ENCODE measurements at regions not wholly inside any gene's neighbourhood (a gene's known extent, or its start where the extent isn't known, plus 50 kb on each side); places are given as distances from the start of the nearest gene placed in this dataset.

DNA sequence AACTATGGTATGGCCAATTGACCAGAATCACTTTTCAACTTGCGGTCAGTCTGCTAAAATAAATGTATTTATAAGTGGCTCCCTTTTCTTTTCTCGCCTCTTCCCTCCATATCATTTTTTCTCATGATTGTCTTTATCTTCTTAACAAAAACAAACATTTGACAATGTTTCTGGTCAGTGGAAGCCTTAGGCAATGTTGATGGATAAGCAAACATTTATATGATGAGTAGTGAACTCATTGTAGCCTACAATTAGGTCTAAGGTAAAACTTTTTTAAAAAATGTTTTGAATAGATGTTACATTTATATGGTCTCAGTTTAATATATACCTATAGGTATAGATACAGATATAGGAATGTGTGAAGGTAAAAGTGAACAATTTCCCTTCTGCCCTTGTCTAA, 355.4 kb downstream of the MFSD1 start:
- DNase-seq (ENCODE audit: extremely low spot score, insufficient read length, low read depth) (no peak), FAIRE-seq (no peak)

DNA sequence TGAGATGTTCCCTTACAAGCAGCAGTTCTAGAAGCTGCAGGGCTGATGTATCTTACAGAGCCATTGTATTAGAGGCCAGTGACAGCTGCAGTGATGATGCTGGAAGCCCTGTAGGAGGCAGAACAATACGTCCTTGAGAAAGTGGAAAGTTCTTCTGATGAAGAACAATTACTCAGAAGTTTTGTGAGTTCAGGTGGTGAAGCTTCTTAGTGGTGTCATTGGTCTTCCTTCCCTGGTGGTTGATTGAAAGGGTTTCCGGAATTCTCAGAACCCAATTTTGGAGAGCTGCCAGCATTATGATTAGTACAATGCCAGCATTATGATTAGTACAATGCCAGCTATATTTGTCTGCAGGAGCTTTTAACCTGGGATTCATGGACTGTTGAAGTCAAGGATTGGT, 356.4 kb downstream of the MFSD1 start:
- FAIRE-seq (no peak), DNase-seq (ENCODE audit: extremely low spot score, insufficient read length, low read depth) (no peak)

DNA sequence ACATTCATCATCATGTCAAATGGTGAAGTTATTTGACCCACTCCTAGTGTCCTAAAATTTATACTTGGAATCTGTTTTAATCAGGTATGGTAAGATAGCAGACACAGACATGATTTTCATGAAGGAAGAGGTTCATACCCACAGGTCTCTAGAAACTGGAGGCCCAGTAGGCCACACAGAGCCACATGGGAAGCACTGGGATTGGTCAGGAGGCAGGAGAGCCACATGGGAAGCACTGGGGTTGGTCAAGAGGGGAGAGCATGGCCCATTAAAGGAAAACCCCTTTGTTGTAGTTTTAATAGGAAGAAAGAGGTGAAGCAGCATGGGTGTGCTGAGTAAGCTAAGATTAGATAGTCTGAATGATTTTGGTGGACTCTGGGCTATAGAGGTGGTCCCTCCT, 356.9 kb downstream of the MFSD1 start:
- DNase-seq (ENCODE audit: extremely low spot score, insufficient read length, low read depth): no peak
- FAIRE-seq: no peak

DNA sequence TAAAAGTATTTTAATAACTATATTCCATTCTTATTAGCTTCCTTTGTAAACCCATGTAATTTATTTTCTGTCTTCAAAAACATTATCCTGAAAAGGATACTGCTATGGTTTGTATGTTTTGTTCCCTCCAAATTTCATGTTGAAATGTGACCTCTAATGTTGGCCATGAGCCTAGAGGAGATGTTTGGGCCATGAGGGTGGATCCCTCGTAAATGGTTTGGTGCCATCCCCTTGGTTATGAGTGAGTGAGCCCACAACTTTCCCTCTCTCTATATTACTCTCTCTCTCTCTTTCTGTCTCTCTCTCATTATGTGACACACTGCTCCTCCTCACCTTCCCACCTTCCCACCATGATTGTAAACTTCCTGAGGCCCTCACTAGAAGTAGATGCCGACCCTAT, 357.7 kb downstream of the MFSD1 start:
- FAIRE-seq: no peak
- DNase-seq (ENCODE audit: extremely low spot score, insufficient read length, low read depth): no peak

DNA sequence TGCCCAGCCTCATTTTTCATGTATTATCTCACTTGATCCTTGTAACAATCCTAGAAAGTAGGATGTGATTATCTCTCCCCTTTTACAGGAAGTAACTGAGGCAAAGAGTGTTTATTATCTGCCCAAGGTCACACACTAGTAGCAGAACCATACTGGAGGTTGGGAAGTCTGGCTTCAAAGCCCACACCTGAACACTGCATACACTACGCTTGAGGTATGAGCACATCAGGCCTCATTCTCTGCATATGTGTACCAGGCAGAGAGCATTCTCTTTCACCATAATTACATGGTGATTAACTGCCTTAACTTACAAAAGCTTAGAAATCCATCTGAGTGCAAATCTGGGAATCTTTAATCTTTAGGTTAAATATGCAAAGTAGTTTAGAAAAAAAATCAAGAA, 361.8 kb downstream of the MFSD1 start:
- no peak for DNase-seq (ENCODE audit: extremely low spot score, insufficient read length, low read depth)

DNA sequence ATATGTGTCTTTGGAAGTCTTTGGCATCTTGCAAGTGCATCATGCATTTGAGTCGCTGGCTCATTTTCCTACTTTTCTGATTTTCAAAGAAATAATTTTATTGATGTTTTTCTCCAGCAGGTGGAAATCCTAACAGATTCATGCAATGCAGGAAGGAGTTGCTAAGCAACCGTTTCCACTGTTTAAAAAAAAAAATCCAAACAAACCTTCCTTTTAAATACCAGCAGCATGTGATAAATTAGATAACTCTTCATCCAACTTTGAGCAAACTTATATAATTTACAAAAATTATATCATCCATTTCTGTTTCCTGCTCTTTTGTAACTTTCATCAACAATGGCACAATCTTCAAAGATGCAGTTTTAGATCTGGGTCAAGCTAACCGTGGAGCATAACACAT, 364.1 kb downstream of the MFSD1 start:
- DNase-seq (ENCODE audit: extremely low spot score, insufficient read length, low read depth) (no peak), FAIRE-seq (no peak)

More for the DNA sequence above, 361.8 kb downstream of the MFSD1 start:
- no peak for FAIRE-seq

DNA sequence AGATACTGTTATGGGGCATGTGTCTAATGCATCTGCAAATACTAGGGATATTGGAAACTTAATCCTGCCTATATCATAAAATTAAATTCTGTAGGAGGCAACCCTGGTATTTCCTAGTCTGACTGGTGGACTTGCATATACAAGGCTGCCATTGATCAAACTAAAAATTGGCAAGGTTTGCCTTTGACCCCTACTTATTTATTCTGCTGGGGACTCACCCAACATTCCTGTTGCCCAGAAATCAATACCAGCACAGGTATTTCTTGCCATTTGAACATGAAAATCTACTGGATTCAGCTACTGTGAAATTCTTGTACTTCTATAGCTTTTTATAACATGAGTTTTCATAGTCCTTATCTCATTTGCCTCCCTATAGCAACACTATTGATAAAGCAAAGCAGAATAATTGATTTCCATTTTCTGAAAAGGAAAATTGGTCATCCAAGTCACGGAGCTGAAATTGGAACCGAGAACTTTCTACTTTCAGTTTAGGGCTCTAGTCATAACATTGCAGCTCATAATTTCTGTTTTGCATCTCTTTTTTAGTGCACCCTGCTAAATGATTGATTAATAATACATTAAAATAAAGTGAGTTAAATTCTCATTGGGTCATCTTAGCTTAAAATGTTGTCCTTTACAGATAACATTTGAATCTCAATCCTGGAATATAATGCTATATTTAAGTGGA, 365.2 kb downstream of the MFSD1 start:
- DNase-seq (ENCODE audit: extremely low spot score, insufficient read length, low read depth) (no peak), FAIRE-seq (no peak)

DNA sequence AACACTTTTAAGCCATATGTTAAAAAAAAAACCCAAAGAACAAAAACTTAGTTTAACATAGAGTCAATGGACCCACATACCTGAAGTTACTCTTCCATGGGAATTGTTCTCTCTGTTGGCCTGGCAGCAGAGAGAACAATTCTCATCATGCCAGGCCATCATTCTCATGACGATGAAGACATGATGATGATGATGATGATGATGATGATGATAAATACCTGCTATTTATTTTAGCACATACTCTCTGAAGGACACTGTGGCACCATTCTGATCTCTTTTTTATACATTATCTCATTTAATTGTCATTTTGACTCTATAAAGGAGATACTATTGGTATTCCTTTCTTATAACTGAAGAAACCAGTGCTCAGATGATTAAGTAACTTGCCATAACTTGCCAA, 366.9 kb downstream of the MFSD1 start:
- no peak for DNase-seq (ENCODE audit: extremely low spot score, insufficient read length, low read depth)
- no peak for FAIRE-seq

DNA sequence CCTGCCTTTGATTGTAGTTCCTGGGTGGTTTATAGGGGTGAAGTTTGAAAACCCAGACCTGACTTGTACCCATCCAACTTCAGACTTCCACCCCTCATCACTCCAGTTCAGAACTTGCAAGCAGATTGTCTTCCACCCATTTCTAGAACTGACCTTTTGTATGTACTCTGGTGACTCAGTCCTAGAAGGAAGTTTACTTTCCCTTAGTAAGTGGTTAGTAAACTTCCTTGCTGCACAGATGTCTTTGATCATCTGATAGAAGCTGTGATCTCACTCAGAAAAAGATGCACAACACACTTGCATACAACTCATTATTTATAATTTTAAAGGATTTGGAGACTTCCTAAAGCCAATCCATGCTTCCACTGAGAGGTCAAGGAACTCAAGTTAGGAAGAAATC, 368.0 kb downstream of the MFSD1 start:
- FAIRE-seq: no peak
- no peak for DNase-seq (ENCODE audit: extremely low spot score, insufficient read length, low read depth)

DNA sequence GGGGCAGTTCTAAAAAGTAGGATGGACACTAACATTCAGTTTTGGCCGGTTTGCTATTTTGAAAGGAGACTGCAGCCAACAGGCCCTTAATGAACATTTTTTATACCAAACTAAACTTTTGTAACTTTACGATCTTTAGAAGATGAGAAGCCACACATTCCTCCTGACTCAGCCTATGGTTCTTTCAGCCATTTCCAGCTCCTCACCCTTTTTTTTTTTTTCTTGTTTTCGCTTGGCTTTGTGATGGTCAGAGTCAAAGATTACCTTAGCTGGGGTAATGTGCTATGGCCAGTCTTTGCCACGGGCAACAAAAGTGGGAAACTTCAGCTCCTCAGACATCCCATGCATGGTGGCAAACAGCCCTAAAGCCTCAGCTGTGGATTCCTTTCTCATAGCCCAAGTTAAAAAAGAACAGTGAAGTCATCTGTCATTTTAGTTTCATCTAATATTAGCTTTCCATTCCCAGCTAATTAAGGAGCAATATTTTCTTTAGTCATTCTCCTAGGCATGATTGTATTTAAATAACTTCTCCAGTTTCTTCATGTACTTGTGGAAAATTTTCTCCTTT, 368.7 kb downstream of the MFSD1 start:
- FAIRE-seq: no peak

DNA sequence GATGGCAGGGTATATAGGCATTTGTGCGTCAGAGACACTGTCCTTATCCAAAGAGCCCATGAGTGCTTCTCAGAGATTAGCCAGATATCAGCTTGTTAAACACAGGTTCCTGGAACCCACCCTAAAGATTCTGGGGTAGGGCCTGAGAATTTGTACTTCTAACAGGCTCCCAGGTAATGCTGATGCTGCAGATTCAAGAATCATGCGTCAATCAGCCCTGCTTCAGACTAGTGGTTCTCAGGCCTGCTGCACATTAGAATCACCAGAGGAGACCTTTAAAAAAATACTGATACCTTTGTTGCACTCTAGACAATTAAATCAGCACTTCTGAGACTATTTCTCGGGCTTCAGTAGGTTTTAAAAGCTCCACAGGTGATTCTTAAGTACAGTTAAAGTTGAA, 369.5 kb downstream of the MFSD1 start:
- no peak for FAIRE-seq
- no peak for DNase-seq (ENCODE audit: extremely low spot score, insufficient read length, low read depth)

More for the DNA sequence above, 368.7 kb downstream of the MFSD1 start:
- DNase-seq (ENCODE audit: extremely low spot score, insufficient read length, low read depth): no peak

DNA sequence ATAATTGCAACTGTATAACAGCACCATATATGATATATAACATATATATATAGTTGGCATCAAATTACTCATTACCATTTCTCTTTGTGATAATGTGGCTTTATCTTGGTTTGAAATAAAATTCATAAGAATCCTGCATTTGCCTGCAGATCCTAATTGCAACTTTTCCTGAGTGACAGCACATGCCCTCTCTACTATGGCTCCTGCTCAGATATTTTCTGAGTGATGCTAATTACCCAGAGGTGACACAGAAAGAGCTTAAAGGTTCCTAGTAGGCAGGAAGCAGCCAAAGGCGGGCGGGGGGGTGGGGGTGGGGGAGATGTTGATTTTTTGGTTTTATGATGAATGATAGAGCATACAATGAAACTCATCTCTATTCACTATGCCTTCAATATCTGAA, 370.6 kb downstream of the MFSD1 start:
- FAIRE-seq (no peak), DNase-seq (ENCODE audit: extremely low spot score, insufficient read length, low read depth) (no peak)

DNA sequence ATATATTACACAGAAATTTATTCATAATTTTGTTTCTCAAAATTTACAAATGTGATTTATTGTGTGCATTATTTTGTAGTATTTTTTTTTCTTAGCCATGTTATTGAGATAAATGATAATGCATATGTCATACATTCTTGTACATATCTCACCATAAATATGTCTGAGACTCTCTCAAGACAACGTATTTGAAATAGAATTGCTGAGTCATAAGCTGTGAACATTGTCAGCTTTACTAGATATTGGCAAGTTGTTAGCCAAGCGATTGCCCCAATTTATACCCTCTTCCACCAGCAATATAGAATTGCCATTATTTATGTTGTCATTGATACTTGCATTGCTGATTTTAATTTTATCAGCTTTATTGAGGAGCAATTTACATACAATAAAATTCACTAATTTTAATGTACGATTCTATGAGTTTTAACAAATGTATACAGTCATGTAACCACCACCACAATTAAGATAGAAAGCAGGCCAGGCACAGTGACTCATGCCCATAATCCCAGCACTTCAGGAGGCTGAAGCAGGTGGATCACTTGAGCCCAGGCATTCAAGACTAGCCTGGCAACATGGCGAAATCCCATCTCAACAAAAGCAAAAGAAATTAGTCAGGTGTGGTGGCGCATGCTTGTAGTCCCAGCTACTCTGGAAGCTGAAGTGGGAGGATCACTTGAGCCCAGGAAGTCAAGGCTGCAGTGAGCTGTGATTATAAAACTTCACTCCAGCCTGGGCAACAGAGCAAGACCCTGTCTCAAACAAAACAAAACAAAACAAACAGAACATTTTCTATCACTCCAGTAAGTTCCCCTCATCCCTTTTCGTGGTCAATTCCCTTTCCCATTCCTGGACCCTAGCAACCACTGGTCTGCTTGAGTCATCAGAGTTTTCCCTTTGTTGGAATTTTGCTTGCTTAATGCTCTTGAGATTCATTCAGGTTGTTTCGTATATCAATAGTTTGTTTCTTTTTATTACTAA, 373.1 kb downstream of the MFSD1 start:
- DNase-seq (ENCODE audit: extremely low spot score, insufficient read length, low read depth) (no peak), FAIRE-seq (no peak)

DNA sequence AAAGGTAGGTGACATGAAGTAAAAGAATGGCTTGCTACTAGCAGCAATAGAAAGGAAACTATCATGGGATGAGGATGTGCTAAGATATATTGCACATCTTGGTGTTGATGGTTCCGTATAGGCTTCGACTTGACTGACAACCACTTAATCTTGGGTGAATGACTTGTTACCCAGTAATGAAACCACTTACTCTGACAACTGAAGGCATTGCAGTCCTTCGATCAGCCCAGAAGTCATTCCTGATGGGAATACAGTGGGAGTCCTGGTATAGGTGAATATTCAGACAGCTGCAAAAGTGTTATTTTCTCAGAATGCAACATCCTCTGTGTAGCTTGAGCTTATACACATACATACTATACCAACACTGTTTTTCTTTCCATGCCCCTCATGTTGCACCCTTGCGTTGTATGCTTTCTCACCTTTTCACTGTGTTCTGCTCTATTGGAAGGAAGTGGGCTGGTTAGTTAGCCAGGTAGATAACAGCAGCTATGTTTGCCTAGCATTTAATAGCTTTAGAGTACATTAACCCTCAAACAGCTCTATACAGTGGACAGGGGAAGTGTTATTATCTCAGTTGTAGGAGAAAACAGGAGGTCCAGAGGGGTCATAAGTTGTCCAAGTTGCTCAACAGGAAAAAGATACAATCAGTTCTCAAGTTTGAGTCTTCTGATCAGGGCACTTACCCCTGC, 376.5 kb downstream of the MFSD1 start:
- DNase-seq (ENCODE audit: extremely low spot score, insufficient read length, low read depth) (no peak), FAIRE-seq (no peak)

DNA sequence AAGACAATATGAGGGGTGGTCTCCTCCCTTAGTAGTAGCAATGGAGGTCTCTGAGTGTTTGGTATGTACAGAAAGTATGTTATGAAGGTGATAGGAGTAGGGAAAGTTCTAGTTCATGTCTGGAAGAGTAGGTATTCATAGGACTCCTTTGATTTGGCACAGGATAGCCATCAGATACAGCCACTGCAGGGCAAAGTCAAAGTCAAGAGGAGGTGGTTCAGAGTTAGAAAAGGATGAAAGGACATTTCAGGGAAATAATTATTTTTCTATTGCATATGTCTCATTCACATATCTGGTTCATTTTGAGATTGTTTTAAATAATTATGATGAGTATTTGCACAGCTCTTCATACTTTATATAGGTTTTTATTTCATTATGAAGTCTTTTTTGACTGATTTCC, 381.1 kb downstream of the MFSD1 start:
- FAIRE-seq: no peak
- no peak for DNase-seq (ENCODE audit: extremely low spot score, insufficient read length, low read depth)

DNA sequence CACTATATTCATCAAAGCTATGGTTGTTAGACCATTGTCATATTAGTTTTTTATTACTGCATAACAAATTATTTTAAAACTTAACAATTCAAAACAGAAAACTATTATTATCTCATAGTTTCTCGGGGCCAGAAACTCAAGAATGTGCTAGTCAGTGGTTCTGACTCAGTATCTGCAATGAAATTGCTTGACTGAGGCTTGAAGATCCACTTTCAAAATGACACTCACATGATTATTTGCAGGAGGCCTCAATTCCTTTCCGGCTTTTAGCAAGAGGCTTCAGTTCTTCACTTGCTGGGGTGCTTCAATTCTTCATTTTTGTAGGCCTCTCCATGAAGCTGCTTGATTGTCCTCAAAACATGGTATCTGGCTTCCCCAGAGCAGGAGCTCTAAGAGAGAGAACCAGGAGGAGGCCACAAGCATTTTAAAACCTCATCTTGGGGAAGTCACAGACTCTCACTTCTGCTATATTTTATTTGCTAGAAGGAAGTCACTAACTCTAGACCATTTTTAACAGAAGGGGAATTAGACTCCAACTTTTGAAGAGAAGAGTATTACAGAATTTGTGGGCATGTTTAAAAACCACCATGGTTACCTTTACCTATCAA, 383.7 kb downstream of the MFSD1 start:
- peak; percentile 68 for FAIRE-seq
- no peak for DNase-seq (ENCODE audit: extremely low spot score, insufficient read length, low read depth)

DNA sequence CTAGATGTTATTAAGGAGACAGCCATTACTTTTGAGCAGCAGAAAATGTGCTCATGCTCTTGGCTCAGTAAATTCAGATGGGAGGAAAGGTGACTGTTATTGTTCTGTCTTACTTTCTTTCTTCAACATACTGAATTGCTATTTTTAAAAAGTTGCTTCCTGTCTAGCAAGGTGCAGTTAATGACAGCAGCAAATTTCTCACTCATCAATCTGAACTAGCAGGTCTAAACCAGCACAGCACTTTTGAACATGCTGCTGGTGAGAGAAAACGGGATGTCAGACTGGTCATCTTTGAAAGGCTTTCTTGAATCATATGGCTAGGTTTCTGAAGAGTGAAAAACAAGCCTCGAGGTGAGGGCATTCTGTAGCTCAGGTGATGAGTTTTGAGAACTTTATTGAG, 384.7 kb downstream of the MFSD1 start:
- peak; percentile 68 for FAIRE-seq
- no peak for DNase-seq (ENCODE audit: extremely low spot score, insufficient read length, low read depth)

DNA sequence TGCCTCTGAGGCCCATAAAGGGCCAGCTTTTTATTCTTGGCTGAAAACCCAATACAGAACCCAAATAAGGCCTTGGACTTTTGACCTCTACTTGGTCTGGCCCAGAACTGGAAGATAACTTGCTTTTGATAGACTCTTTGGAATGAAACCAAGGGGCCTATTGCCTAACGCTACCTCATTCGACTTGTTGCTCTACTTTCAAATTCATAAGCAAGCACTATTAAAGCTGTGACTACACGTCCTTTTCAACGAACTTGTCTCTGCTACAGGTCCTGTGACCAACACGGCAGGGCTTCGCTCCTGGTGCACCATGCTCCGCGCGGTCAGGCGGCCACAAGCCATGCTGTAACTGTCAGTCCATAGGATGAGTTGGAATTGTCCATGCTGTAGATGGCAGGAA, 385.4 kb downstream of the MFSD1 start:
- FAIRE-seq (no peak), DNase-seq (ENCODE audit: extremely low spot score, insufficient read length, low read depth) (no peak)

DNA sequence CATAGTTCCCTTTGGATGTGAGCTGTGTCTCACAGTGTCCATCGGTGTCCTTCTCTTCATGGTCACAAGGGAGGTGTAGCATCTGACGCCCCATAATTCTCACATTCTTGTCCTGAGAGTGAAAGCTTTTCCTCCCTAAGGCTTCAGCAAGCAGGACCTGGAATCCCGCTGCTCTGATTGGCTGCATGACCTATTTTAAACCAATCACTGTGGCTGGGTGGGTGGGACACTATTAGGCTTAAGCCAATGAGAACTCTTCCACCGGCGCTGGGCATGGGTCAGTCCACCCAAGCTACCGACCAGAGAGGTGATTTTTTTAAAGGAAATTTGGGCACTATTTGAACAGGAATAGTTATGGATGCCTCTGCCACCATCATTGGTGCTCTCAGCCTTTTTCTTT, 385.9 kb downstream of the MFSD1 start:
- DNase-seq (ENCODE audit: extremely low spot score, insufficient read length, low read depth): no peak
- no peak for FAIRE-seq

DNA sequence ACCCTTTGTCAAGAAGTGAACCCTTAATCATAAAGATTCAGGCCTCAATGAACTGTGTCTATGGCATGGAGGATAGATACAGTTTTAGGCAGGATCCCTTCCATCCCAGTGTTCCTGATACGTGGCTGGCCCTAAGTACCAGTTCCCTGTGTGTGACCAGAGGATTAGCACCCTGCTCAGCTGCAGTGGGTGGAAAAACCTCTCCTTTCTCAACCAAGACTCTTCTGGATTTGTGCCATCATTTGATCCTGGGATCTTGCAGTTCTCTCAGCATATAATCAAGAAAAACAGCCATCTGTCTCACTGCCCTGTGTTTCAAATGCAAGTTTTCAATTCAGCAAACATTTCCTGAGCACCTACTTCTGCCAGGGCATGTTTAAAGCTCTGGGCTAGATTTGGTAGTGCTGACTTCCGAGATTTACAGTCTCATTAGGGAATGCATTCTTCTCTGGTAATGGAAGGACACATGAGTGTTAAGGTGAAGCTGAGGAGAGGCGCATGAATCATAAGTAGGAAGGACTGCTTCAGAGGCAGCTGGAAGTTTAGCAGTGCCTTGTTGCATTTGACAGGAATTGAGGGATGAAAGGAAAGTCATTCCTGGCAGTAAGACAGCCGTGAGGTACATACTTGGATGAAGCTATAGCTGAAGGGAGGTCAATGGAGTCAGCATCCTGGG, 388.3 kb downstream of the MFSD1 start:
- DNase-seq (ENCODE audit: extremely low spot score, insufficient read length, low read depth) (no peak), FAIRE-seq (no peak)
